ENCODE measurements at regions not wholly inside any gene's neighbourhood (a gene's known extent, or its start where the extent isn't known, plus 50 kb on each side); places are given as distances from the start of the nearest gene placed in this dataset.

DNA sequence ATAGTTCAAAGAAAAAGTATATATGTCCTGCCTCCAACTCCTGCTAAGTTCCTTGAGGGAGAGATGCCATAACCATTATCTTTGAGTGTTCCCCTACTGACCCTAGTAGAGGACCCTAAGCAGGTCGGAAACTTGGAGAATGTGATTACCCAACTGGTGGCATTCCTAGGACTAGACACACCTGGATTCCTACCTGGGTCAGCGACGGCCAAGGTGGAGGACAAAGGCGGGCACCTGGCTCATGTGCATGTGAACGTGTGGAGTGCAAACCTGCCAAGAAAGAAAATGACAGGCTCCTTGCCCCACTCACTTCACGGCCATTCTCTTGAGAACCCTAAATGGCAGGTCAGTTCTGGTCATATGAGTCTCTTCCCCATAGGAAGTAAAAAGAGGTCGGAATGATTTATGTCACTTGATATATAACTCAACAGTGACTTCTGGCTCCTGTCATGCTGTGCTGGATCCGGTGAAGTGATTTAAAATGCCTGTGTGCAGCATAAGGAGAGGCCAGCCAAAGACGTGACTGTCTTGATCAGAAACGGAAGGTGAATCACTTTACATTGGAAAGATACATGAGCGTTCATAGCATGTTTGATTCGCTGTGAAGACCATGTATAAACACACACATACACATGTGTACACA lies 371.6 kb downstream of the EIPR1 start:
- TF ChIP-seq, protein P1, sequence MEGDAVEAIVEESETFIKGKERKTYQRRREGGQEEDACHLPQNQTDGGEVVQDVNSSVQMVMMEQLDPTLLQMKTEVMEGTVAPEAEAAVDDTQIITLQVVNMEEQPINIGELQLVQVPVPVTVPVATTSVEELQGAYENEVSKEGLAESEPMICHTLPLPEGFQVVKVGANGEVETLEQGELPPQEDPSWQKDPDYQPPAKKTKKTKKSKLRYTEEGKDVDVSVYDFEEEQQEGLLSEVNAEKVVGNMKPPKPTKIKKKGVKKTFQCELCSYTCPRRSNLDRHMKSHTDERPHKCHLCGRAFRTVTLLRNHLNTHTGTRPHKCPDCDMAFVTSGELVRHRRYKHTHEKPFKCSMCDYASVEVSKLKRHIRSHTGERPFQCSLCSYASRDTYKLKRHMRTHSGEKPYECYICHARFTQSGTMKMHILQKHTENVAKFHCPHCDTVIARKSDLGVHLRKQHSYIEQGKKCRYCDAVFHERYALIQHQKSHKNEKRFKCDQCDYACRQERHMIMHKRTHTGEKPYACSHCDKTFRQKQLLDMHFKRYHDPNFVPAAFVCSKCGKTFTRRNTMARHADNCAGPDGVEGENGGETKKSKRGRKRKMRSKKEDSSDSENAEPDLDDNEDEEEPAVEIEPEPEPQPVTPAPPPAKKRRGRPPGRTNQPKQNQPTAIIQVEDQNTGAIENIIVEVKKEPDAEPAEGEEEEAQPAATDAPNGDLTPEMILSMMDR (IDR thresholded peaks at IDR 0.05) = no peak
- no peak for TF ChIP-seq POLR2A (IDR thresholded peaks at IDR 0.05)

Measured in right lobe of liver (tissue), 4 donors.